ENCODE measurements at regions not wholly inside any gene's neighbourhood (a gene's known extent, or its start where the extent isn't known, plus 50 kb on each side); places are given as distances from the start of the nearest gene placed in this dataset.

DNA sequence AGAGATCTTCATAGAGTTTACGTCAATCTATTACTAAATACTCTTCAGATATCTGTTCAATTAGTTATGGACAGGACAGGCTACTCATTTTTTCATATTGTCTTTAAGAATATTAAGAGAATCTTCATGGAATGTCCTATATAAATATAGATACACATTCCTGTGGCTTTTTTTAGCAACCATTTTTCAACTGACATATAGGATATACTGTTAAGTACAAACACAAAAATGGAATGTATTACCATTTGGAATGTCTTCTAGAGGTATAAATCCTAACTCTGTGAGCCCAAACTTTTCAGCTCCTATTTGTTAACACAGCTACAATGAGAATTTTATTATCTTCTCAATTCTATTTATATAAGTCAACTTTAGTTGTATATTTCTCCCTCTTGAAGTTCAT lies 239.6 kb upstream of the DEFB112 start:
- H3K36me3 ChIP-seq (ENCODE audit: control insufficient read depth, insufficient read depth, low read length), result no peaks in the 10 kb centered on the region
- no peak for DNase-seq (ENCODE audit: low read depth)
- H3K4me3 ChIP-seq (ENCODE audit: low read depth, low read length), result no peak overlapping the region
- no peak for TF ChIP-seq CTCF (IDR thresholded peaks at IDR 0.05; ENCODE audit: insufficient read depth, low read length, poor library complexity, severe bottlenecking)
- H3K27me3 ChIP-seq (ENCODE audit: control insufficient read depth, insufficient read depth, low read length), result no peaks in the 10 kb centered on the region

DNA sequence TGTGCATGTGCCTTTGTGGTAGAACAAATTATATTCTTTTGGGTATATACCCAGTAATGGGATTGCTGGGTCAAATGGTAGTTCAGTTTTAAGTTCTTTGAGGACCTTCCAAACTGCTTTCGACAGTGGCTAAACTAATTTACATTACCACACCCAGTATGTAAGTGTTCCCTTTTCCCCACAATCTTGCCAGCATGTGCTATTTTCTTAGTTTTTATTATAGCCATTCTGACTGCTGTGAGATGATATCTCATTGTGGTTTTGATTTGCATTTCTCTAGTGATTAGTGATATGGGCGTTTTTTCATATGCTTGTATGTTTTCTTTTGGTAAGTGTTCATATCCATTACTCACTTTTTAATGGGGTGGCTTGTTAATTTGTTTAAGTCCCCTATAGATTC lies 251.6 kb upstream of the DEFB112 start:
- H3K4me3 ChIP-seq (ENCODE audit: low read depth, low read length), result no peak overlapping the region
- no peaks in the 10 kb centered on the region for H3K27me3 ChIP-seq (ENCODE audit: control insufficient read depth, insufficient read depth, low read length)
- no peak for TF ChIP-seq CTCF (IDR thresholded peaks at IDR 0.05; ENCODE audit: insufficient read depth, low read length, poor library complexity, severe bottlenecking)
- no peak for DNase-seq (ENCODE audit: low read depth)
- no peaks in the 10 kb centered on the region for H3K36me3 ChIP-seq (ENCODE audit: control insufficient read depth, insufficient read depth, low read length)

GRCh38 chr6:50305660-50306059 lies 255.9 kb upstream of the DEFB112 start:
- no peak for DNase-seq (ENCODE audit: low read depth)
- H3K4me3 ChIP-seq (ENCODE audit: low read depth, low read length), result no peak overlapping the region

GRCh38 chr6:50318536-50318935 lies 268.8 kb upstream of the DEFB112 start:
- no peak for DNase-seq (ENCODE audit: low read depth)
- no peak for TF ChIP-seq CTCF (IDR thresholded peaks at IDR 0.05; ENCODE audit: insufficient read depth, low read length, poor library complexity, severe bottlenecking)

More at GRCh38 chr6:50305660-50306059, 255.9 kb upstream of the DEFB112 start:
- Histone ChIP-seq H3K36me3 (ENCODE audit: control insufficient read depth, insufficient read depth, low read length) (no peaks in the 10 kb centered on the region), H3K27me3 (ENCODE audit: control insufficient read depth, insufficient read depth, low read length) (no peaks in the 10 kb centered on the region)
- TF ChIP-seq CTCF (IDR thresholded peaks at IDR 0.05; ENCODE audit: insufficient read depth, low read length, poor library complexity, severe bottlenecking), result no peak

DNA sequence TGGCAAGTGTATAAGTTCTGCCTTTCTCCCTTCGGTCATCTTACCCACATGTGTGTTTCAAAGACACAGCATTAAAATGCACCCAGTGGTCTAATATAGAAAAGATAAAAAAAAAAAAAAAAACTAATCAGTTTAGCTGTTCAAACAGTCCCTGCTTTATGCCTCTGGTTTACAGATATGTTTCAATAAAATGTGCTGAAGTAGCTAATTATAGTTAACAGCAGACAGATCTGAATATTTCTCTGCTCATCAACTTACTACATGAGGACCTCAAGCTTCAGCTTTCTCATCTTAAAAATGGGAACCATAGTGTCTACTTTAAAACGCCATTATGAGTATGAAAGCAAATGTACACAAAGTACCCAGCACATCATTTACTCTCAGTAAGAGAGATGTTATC lies 280.6 kb upstream of the DEFB112 start:
- H3K27me3 ChIP-seq (ENCODE audit: control insufficient read depth, insufficient read depth, low read length), result no peaks in the 10 kb centered on the region
- H3K4me3 ChIP-seq (ENCODE audit: low read depth, low read length), result no peak overlapping the region
- H3K36me3 ChIP-seq (ENCODE audit: control insufficient read depth, insufficient read depth, low read length), result no peaks in the 10 kb centered on the region
- TF ChIP-seq CTCF (IDR thresholded peaks at IDR 0.05; ENCODE audit: insufficient read depth, low read length, poor library complexity, severe bottlenecking), result no peak
- no peak for DNase-seq (ENCODE audit: low read depth)

More at GRCh38 chr6:50318536-50318935, 268.8 kb upstream of the DEFB112 start:
- Histone ChIP-seq H3K36me3 (ENCODE audit: control insufficient read depth, insufficient read depth, low read length) (no peaks in the 10 kb centered on the region), H3K4me3 (ENCODE audit: low read depth, low read length) (no peak overlapping the region), H3K27me3 (ENCODE audit: control insufficient read depth, insufficient read depth, low read length) (no peaks in the 10 kb centered on the region)

DNA sequence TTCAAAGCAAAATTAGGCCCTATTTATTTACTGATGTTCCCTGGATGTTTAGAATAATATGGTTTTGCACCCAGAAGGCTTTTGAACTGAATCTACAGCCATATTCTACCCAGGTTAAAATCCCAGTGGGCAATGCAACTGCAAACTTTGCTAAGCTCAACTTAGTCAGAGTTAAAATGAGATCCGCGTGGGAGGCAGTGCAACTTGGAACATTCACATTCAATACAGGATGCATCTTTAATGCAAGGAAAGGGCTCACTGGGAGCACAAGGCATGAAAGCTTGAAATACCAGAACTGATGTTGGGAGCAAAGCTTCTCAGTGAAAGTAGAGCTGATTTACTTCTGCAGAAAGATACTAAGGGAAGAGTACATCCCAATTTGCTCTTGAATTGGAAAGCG lies 281.2 kb upstream of the DEFB112 start:
- Histone ChIP-seq H3K4me3 (ENCODE audit: low read depth, low read length) (no peak overlapping the region), H3K36me3 (ENCODE audit: control insufficient read depth, insufficient read depth, low read length) (no peaks in the 10 kb centered on the region), H3K27me3 (ENCODE audit: control insufficient read depth, insufficient read depth, low read length) (no peaks in the 10 kb centered on the region)
- no peak for DNase-seq (ENCODE audit: low read depth)
- no peak for TF ChIP-seq CTCF (IDR thresholded peaks at IDR 0.05; ENCODE audit: insufficient read depth, low read length, poor library complexity, severe bottlenecking)

Measured in kidney epithelial cell (primary cell).